Spinal cord (tissue), 9 donors: ENCODE measurements at regions not wholly inside any gene's neighbourhood (a gene's known extent, or its start where the extent isn't known, plus 50 kb on each side); places are given as distances from the start of the nearest gene placed in this dataset.

ENCODE experiments used
- DNase-seq, 6 donors: peaks; one replicate each; pipeline versions ENCODE4 v3.0.0 to v3.0.0-alpha.2; 2013 to 2015; ENCODE audit warnings: low spot score in 6 of 6, low read depth in 4 of 6
- H3K27ac ChIP-seq: one replicate; pipeline ENCODE4 v1.5.1; 2013; ENCODE audit warnings: low read depth, low read length, control low read depth
- H3K27me3 ChIP-seq: one replicate; pipeline ENCODE4 v1.6.1; 2013; ENCODE audit warnings: low read length; ENCODE audit not compliant: control insufficient read depth, insufficient read depth
- H3K36me3 ChIP-seq: one replicate; pipeline ENCODE4 v1.6.1; 2013; ENCODE audit warnings: low read length; ENCODE audit not compliant: control insufficient read depth, insufficient read depth
- H3K4me1 ChIP-seq: one replicate; pipeline ENCODE4 v1.6.1; 2013; ENCODE audit warnings: low read length; ENCODE audit not compliant: control insufficient read depth, insufficient read depth
- H3K4me3 ChIP-seq: one replicate; pipeline ENCODE4 v1.5.1; 2013; ENCODE audit warnings: low read depth, low read length, control low read depth
- H3K9me3 ChIP-seq: one replicate; pipeline ENCODE4 v1.6.1; 2013; ENCODE audit warnings: low read length; ENCODE audit not compliant: control insufficient read depth, insufficient read depth
- WGBS: methylation state at CpG from one replicate; pipeline ENCODE4 v1.1.5; 2013; ENCODE audit warnings: missing lambda C conversion rate; ENCODE audit not compliant: insufficient coverage; 5-methylcytosine and 5-hydroxymethylcytosine counted together
- donor health status: healthy.

DNA sequence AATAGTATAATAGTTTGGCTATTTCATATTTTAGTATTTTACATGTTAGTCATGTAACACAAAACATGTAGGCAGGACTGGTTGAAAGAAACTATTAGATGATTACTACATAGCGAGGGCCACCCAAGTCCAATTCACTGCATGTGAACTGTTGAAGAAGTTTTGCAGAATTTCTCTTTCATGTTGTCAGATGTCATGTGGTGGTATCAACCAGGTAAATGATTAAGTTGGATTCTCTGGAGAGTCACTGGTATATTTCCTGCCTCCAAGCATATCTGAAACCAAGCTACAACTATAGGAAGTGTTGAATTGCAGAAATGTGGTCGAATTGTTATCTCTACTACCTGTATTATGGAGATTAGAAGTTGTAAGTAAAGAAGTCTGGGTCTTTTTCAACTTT is 137.8 kb upstream of the DPYD start:
- no peaks in the 10 kb centered on the region for H3K36me3 ChIP-seq
- no peak overlapping the region for H3K27ac ChIP-seq
- no peaks in the 10 kb centered on the region for H3K27me3 ChIP-seq
- 100% methylated on average over 1 of the region's 2 CpGs for WGBS
- no peak overlapping the region for H3K4me3 ChIP-seq
- no peaks in the 10 kb centered on the region for H3K9me3 ChIP-seq
- no peak for DNase-seq
- H3K4me1 ChIP-seq: peaks cover 8% of the 10 kb centered on the region

DNA sequence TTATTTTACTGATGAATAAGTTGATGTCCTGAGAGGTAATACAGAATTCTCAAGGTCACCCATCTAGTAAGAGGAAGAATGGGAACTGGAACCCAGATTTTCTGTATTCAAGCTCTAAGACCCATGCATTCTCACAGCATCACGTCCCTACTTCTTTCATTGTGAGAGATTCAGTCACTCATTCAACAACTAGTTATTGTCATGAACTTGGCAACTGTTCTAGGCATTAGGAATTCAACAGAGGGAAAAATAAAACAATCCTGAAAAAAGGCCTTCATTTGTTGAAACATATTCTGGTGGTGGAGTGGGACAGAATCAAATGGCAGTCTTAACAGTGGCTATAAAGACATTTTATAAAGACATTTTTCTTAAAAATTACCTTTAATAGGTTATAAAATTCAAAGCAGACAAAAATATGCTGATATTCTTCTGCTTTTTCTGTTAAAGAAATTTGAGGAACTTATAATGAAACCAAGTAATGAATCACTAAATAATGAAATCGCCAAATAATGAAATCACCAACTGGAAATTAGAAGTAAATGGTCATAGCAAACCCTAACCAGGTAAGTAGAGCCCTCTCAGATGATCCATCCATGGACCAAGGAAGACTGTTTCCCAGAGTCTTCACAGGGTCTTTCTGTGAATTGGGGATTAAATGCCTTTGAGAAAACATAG is 136.5 kb upstream of the DPYD start:
- Histone ChIP-seq H3K36me3 (no peaks in the 10 kb centered on the region), H3K4me3 (no peak overlapping the region), H3K4me1 (peaks cover 13% of the 10 kb centered on the region), H3K9me3 (no peaks in the 10 kb centered on the region), H3K27ac (no peak overlapping the region), H3K27me3 (peaks cover 2% of the 10 kb centered on the region)
- DNase-seq: no peak
- no CpG with 5 or more reads among the region's 2 CpGs for WGBS

- 60% methylated on average over 1 of the region's 3 CpGs for WGBS
- Histone ChIP-seq H3K27ac (no peak overlapping the region), H3K27me3 (peaks cover 2% of the 10 kb centered on the region), H3K9me3 (no peaks in the 10 kb centered on the region), H3K4me1 (peaks cover 13% of the 10 kb centered on the region), H3K36me3 (no peaks in the 10 kb centered on the region), H3K4me3 (no peak overlapping the region)
- no peak for DNase-seq
These were observed 135.9 kb upstream of the DPYD start for GRCh38 chr1:98056781-98057180.

DNA sequence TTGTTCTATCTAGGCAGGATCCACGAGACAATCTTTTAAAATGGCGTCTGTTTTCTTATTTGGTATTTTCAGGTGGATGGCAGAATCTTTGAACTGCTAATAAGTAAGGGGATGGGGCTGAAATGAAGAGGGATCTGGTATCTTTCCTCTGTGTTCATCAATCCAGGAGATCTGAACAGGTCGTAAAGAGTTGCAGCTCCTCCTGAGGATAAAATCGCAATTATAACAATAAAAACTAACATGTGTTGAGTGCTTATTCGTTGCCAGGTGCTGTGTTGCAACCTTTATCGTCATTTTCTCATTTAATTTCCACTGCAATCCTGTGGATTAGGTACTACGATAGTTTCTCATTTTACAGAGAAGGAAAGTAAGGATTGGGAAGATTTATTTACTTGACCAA is 134.6 kb upstream of the DPYD start:
- Histone ChIP-seq H3K9me3 (no peaks in the 10 kb centered on the region), H3K4me3 (no peak overlapping the region), H3K36me3 (no peaks in the 10 kb centered on the region), H3K4me1 (peaks cover 13% of the 10 kb centered on the region), H3K27me3 (peaks cover 2% of the 10 kb centered on the region), H3K27ac (no peak overlapping the region)
- peak in 1 of 6 donors; percentile 42 for DNase-seq
- WGBS: 60% methylated on average over 1 of the region's 7 CpGs

- Histone ChIP-seq H3K36me3 (no peaks in the 10 kb centered on the region), H3K4me1 (peaks cover 13% of the 10 kb centered on the region), H3K4me3 (no peak overlapping the region), H3K27ac (no peak overlapping the region), H3K27me3 (peaks cover 9% of the 10 kb centered on the region), H3K9me3 (no peaks in the 10 kb centered on the region)
- 57% methylated on average over 1 of the region's 4 CpGs for WGBS
- DNase-seq: no peak
These were observed 134.0 kb upstream of the DPYD start for GRCh38 chr1:98054786-98055185.

DNA sequence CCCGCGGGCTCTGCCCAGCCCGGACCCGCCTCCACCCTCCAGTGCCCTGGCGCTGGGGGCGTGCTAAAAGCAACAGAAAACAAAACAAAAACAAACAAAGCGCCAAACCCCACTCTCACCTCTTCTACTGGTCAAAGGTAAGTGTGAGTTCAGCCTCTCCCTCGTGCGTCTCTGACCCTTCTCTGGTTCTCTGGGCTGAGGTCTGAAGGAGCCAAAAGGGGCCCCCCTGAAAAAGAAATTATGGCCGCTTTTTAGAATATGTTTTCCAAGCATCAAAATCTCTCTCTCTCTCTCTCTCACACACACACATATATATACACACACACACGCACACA is 133.5 kb upstream of the DPYD start:
- Histone ChIP-seq H3K27me3 (peaks cover 13% of the 10 kb centered on the region), H3K4me1 (peaks cover 13% of the 10 kb centered on the region), H3K27ac (peak overlapping the region; percentile 61), H3K4me3 (peak overlapping the region; percentile 32), H3K9me3 (no peaks in the 10 kb centered on the region), H3K36me3 (no peaks in the 10 kb centered on the region)
- no peak for DNase-seq
- 11% methylated on average over 10 of the region's 11 CpGs for WGBS

- peak in 3 of 6 donors; percentile 67 to 92 (median 89) for DNase-seq
- Histone ChIP-seq H3K36me3 (no peaks in the 10 kb centered on the region), H3K9me3 (no peaks in the 10 kb centered on the region), H3K27me3 (peaks cover 19% of the 10 kb centered on the region), H3K27ac (peak overlapping the region; percentile 86), H3K4me1 (peaks cover 16% of the 10 kb centered on the region), H3K4me3 (peak overlapping the region; percentile 71)
- WGBS: under 1% methylated on average over 81 of the region's 81 CpGs
These were observed 132.9 kb upstream of the DPYD start for GRCh38 chr1:98053471-98054366.

DNA sequence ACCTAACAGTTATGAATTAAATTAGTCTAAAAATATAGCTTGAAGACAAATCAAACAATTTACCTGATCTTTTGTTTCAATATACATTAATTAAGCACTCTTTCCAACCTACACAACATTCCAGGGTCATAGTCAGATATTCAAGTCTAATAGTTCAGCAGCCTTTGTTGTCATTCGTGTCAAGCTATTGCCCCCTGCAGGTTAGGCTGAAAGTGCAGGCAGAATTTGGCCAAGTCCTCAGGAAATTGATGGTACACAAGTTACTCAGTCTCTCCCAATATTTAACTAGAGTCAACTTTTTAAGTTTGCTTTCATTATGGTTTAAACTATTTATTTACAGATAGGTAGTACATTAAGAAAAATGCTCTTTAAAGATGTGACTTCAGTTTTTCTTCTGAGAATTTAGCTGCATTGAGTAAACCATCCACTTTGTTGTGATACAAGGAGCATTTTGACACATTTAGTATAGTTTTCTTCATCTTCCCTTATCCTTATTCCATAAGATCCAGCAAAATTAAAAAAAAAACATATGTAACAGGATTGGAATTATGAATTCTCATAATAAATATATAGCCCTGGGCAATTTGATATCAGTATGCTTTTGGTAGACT is 130.3 kb upstream of the DPYD start:
- peak in 4 of 6 donors; percentile 76 to 97 (median 86) for DNase-seq
- Histone ChIP-seq H3K27me3 (peaks cover 21% of the 10 kb centered on the region), H3K4me1 (peaks cover 19% of the 10 kb centered on the region), H3K4me3 (no peak overlapping the region), H3K27ac (no peak overlapping the region), H3K9me3 (no peaks in the 10 kb centered on the region), H3K36me3 (no peaks in the 10 kb centered on the region)
- 0% methylated on average over 1 of the region's 1 CpG for WGBS

- H3K9me3 ChIP-seq: no peaks in the 10 kb centered on the region
- H3K36me3 ChIP-seq: peaks cover 6% of the 10 kb centered on the region
- peak in 3 of 6 donors; percentile 56 to 90 (median 81) for DNase-seq
- H3K27ac ChIP-seq: peak overlapping the region; percentile 68
- H3K27me3 ChIP-seq: peaks cover 35% of the 10 kb centered on the region
- 13% methylated on average over 12 of the region's 24 CpGs for WGBS
- peaks cover 34% of the 10 kb centered on the region for H3K4me1 ChIP-seq
- H3K4me3 ChIP-seq: peak overlapping the region; percentile 53
These were observed 128.7 kb upstream of the DPYD start for GRCh38 chr1:98049370-98050135.
